CMK (cell line): ENCODE measurements at regions not wholly inside any gene's neighbourhood (a gene's known extent, or its start where the extent isn't known, plus 50 kb on each side); places are given as distances from the start of the nearest gene placed in this dataset.

Source experiments
- DNase-seq: peaks from one replicate; pipeline ENCODE4 v3.0.0-alpha.2; 2010; ENCODE audit warnings: low read depth

- DNase-seq = no peak
Measured at GRCh38 chr5:68748101-68748500, 345.7 kb upstream of the SLC30A5 start.

DNA sequence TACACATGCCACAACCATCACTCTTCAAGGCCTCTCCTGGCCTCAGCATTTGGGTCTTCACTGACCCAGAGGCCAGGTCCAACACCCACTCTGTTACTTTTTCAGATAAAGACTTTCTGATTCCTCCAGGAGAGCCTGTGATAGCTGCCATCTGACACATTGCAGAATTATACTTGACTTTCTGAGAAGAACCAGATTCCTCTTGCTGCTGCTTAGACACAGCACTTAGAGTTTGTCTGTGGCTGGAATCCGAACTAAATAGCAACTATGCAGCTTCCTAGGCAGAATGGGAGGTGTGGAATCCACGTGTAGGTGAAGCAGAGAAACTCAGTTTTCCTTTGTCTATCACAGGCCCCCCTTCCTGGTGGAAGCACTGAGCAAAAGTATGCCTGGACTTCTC is 344.7 kb upstream of the SLC30A5 start:
- DNase-seq = no peak

- no peak for DNase-seq
Measured at GRCh38 chr5:68749631-68750030, 344.2 kb upstream of the SLC30A5 start.

DNA sequence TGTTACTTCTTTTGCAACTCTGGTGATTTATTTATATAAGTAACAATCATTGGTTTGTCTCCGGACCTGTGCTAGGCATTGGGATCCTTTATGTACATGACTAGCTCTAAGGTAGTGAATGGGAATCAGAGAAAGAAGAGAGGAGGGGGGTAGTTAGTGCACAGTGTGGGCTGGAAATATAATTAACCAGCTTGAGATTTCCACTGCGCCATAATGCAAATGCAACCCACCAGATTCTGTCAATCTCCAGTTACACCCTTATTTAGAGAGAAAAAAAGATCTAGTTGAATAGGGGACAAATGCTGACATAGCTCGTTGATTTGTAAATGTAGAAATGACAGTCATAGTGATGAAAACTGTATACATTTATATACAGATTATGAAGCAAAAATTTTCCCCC is 342.2 kb upstream of the SLC30A5 start:
- DNase-seq = no peak

- DNase-seq = no peak
Measured at GRCh38 chr5:68754536-68754935, 339.3 kb upstream of the SLC30A5 start.

DNA sequence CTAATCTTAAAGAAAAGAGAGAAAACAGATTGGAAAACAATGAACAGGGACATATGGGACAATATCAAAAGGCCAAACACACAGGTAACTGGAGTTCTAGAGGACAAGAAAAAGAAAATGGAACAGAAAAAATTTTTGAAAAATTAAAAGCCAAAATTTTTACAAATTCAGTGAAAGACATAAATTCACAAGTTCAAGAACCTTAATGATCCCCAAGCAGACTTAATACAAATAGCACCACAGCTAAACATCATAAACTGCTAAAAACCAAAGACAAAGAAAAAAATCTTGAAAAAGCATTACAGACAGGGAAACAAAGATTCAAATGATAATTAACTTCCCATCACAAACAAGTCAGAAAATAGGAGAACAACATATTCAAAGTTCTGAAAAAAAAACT is 338.5 kb upstream of the SLC30A5 start:
- DNase-seq = no peak

GRCh38 chr5:68757006-68757405 is 336.8 kb upstream of the SLC30A5 start:
- no peak for DNase-seq

- DNase-seq = no peak
Measured at GRCh38 chr5:68757626-68758212, 336.1 kb upstream of the SLC30A5 start.

- DNase-seq = no peak
Measured at GRCh38 chr5:68759593-68759992, 334.2 kb upstream of the SLC30A5 start.

DNA sequence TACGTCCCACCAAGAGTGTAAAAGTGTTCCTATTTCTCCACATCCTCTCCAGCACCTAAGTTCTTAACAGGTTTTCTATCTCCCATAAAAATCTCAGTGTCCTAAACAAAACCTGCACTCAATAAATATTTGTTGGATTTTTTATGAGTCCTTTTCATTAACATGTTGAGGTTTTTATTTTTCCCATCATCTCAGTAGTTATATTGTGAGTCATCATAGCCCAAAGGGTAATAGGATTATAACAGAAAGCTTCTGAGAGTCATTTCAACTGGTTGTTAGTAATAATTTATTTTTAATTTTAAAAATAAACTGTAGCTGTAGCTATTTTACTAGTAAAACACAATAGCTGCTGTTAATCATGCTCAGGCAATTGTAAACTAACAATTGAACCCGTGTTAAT is 331.6 kb upstream of the SLC30A5 start:
- no peak for DNase-seq

- no peak for DNase-seq
Measured at GRCh38 chr5:68766952-68767464, 326.8 kb upstream of the SLC30A5 start.

DNA sequence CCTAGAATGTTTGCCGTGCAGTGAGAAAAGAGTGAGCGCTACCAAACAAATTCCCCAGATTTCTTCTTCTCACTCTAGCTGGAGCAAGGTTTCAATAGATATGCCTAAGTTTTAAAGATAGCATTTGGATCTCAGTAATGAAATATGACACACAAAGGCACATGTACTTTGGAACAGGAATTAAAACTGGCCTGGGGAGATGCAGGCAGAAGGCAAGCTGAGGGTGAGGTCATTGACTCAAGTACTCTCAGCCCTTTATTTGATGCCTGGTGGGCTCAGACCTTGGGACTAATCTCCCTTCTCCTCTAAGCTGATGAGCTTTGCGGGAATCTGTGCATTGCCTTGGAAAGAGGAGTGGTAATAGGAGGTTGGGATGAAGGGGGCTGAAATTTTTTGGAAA is 323.3 kb upstream of the SLC30A5 start:
- DNase-seq = no peak

- DNase-seq = no peak
Measured at GRCh38 chr5:68771221-68771620, 322.6 kb upstream of the SLC30A5 start.

GRCh38 chr5:68771732-68772131 is 322.1 kb upstream of the SLC30A5 start:
- no peak for DNase-seq

GRCh38 chr5:68776381-68776780 is 317.4 kb upstream of the SLC30A5 start:
- no peak for DNase-seq

GRCh38 chr5:68777135-68777534 is 316.7 kb upstream of the SLC30A5 start:
- no peak for DNase-seq

GRCh38 chr5:68778484-68778883 is 315.3 kb upstream of the SLC30A5 start:
- DNase-seq = no peak

DNA sequence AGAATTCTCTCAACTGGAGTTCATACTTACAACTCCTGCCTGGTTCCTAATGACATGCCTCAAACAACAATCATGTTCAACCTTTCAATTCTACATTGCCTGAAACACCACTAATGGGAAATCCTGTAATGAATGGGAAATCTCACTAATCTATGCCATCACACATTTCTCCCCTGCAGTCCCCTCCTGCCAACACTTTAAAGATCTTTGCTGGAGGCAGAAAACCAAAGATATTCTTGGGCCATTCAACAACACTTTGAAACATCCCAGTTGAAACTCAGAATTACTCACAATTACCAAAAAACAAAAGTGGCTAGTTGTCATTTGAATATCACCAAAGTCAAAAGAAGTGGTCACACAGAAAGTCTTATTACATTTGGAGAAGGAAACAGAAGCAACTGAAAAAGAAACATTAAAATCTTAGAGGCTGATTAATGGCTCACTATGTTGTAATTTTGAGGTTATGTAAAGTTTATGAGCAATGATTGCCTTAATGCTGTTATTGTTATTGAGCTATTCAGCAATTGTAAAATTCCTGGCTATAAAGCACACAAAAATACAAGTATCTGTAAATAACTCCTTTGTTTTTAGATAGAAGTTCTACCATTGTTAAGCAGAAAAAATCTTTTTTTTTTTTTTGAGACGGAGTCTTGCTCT is 313.4 kb upstream of the SLC30A5 start:
- no peak for DNase-seq

- DNase-seq = no peak
Measured at GRCh38 chr5:68793074-68793473, 300.7 kb upstream of the SLC30A5 start.

DNA sequence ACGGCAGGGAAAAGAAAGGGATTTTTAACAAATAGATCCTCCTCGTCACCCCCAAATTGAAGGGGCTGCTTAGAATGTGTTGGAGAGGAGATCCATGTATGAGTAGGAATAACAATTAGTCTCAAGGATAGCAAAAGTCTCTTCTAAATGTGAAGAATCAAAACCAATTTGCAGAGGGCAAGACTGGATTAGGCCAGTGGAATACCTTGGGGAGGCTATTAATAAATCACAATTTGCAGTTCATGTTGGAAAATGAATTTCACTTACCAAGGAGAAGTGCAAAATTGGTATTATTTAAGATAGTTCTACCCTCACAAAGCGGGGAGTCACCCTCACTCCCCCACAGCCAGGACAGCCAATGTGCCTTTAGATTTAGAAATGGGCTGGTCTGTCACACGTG is 299.8 kb upstream of the SLC30A5 start:
- no peak for DNase-seq

DNA sequence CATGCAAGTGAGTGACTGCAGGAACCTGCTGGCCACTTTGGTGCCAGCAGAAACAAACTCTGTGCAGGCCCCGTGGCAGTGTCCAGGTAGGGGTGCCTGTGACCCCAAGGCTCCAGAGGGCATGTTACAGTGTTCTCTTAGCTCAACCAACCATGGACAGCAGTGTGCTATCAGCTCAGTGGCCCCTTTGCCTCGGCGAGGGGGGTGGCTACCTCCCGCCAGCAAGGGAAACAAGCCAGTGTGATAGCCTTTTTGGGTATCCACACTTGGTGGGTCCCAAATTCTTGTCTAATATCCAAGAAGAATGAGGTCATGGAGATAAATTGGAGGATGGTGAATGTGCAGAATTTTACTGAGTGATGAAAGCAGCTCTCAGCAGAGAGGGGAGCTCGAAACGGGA is 298.6 kb upstream of the SLC30A5 start:
- no peak for DNase-seq

GRCh38 chr5:68798877-68799843 is 294.7 kb upstream of the SLC30A5 start:
- DNase-seq = no peak

DNA sequence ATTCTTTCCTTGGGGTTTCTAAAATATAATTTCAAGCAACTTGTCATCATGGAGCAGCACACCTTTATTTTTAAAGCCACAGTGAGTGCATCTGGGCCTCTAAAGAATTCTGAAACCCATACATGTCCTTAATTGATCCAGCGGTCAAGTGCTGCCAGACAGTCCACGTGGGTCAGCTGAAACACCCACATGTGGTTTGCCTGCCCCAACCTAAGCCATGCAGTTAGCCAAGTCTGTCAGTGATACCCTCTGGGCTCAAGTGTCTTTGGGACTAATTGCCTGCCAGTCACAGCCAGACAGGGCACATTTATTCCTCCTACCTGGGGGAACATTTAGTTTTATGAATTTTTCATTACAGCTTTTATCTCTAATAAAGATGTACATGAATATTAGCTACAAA is 291.4 kb upstream of the SLC30A5 start:
- DNase-seq = no peak
